ENCODE measurements at regions not wholly inside any gene's neighbourhood (a gene's known extent, or its start where the extent isn't known, plus 50 kb on each side); places are given as distances from the start of the nearest gene placed in this dataset.
"Not testable (repeated sequence)": the region's sequence is repeated elsewhere in the genome, so short reads cannot be mapped to it uniquely, and the experiment has no call there.

GRCh38 chr1:79902418-79902817, 895.9 kb upstream of the ADGRL4 start:
- DNase-seq (ENCODE audit: low read depth) = no peak
- no peak overlapping the region for H3K4me3 ChIP-seq (ENCODE audit: low read depth, low read length)
- no peak for TF ChIP-seq CTCF (conservative IDR thresholded peaks at IDR 0.05; ENCODE audit: low read depth, low read length)

- DNase-seq (ENCODE audit: low read depth) = no peak
- no peak overlapping the region for H3K4me3 ChIP-seq (ENCODE audit: low read depth, low read length)
- no peak for TF ChIP-seq CTCF (conservative IDR thresholded peaks at IDR 0.05; ENCODE audit: low read depth, low read length)
Observed at GRCh38 chr1:79899914-79900313, 893.4 kb upstream of the ADGRL4 start.

- TF ChIP-seq CTCF (conservative IDR thresholded peaks at IDR 0.05; ENCODE audit: low read depth, low read length) = no peak
- DNase-seq (ENCODE audit: low read depth) = no peak
- no peak overlapping the region for H3K4me3 ChIP-seq (ENCODE audit: low read depth, low read length)
Observed at GRCh38 chr1:79896140-79896539, 889.6 kb upstream of the ADGRL4 start.

GRCh38 chr1:79895573-79895972, 889.0 kb upstream of the ADGRL4 start:
- no peak for TF ChIP-seq CTCF (conservative IDR thresholded peaks at IDR 0.05; ENCODE audit: low read depth, low read length)
- H3K4me3 ChIP-seq (ENCODE audit: low read depth, low read length) = no peak overlapping the region
- DNase-seq (ENCODE audit: low read depth) = no peak

GRCh38 chr1:79894129-79894528, 887.6 kb upstream of the ADGRL4 start:
- not testable (repeated sequence) for H3K4me3 ChIP-seq (ENCODE audit: low read depth, low read length); DNase-seq (ENCODE audit: low read depth)

GRCh38 chr1:79887059-79887458, 880.5 kb upstream of the ADGRL4 start:
- no peak for DNase-seq (ENCODE audit: low read depth)
- TF ChIP-seq CTCF (conservative IDR thresholded peaks at IDR 0.05; ENCODE audit: low read depth, low read length) = no peak
- no peak overlapping the region for H3K4me3 ChIP-seq (ENCODE audit: low read depth, low read length)

- TF ChIP-seq CTCF (conservative IDR thresholded peaks at IDR 0.05; ENCODE audit: low read depth, low read length) = no peak
- H3K4me3 ChIP-seq (ENCODE audit: low read depth, low read length) = no peak overlapping the region
- no peak for DNase-seq (ENCODE audit: low read depth)
Observed at GRCh38 chr1:79885101-79885500, 878.6 kb upstream of the ADGRL4 start.

GRCh38 chr1:79877086-79877485, 870.6 kb upstream of the ADGRL4 start:
- no peak for DNase-seq (ENCODE audit: low read depth)
- no peak for TF ChIP-seq CTCF (conservative IDR thresholded peaks at IDR 0.05; ENCODE audit: low read depth, low read length)
- H3K4me3 ChIP-seq (ENCODE audit: low read depth, low read length) = no peak overlapping the region

Data from epithelial cell of proximal tubule (primary cell).